Tibial nerve (tissue), 4 donors: ENCODE measurements at regions not wholly inside any gene's neighbourhood (a gene's known extent, or its start where the extent isn't known, plus 50 kb on each side); places are given as distances from the start of the nearest gene placed in this dataset.

Source experiments
- DNase-seq, 2 donors: peaks; one replicate each; pipeline ENCODE4 v3.0.0-alpha.2; 2019; ENCODE audit warnings: low spot score in 2 of 2
- H3K27ac ChIP-seq, 4 donors: fragments of 200-600 bp; sonication (generic) in 3 of 4; one replicate each; pipeline ENCODE4 v1.5.1; 2017 to 2019; ENCODE audit warnings: mild to moderate bottlenecking in 1 of 4
- H3K27me3 ChIP-seq, 2 donors: fragments of 200-600 bp; sonication (generic) in 1 of 2; one replicate each; pipeline versions ENCODE4 v1.5.1 to v1.6.0; 2017 to 2019
- H3K36me3 ChIP-seq, 3 donors: fragments of 200-600 bp; sonication (generic); one replicate each; pipeline ENCODE4 v1.5.1; 2018 to 2019
- H3K4me1 ChIP-seq, 4 donors: fragments of 200-600 bp; sonication (generic) in 3 of 4; one replicate each; pipeline ENCODE4 v1.5.1; 2017 to 2019
- H3K4me3 ChIP-seq, 4 donors: fragments of 200-600 bp; sonication (generic) in 3 of 4; one replicate each; pipeline ENCODE4 v1.5.1; 2017 to 2019; ENCODE audit warnings: mild to moderate bottlenecking in 1 of 4, moderate library complexity in 1 of 4
- H3K9me3 ChIP-seq, 4 donors: fragments of 200-600 bp; sonication (generic) in 3 of 4; one replicate each; pipeline ENCODE4 v1.5.1; 2017 to 2019
- EP300 ChIP-seq, 2 donors: sonication (generic); formaldehyde crosslinking; IDR thresholded peaks; one replicate each; pipeline ENCODE4 v1.6.1; 2017; ENCODE audit warnings: antibody characterized with exemption in 2 of 2, mild to moderate bottlenecking in 1 of 2
- POLR2A ChIP-seq, 2 donors: fragments of 450-650 bp; IDR thresholded peaks; one replicate each; pipeline ENCODE4 v1.6.1; 2017; ENCODE audit warnings: antibody characterized with exemption in 2 of 2, mild to moderate bottlenecking in 2 of 2, moderate library complexity in 2 of 2
- WGBS, 2 donors: methylation state at CpG; one replicate each; pipeline ENCODE4 v1.1.5; 2018; 5-methylcytosine and 5-hydroxymethylcytosine counted together
- TF ChIP-seq, protein P1 (sequence below), 5 experiments: fragments of 200-600 bp in 3 of 5; fragments of 450-650 bp in 2 of 5; sonication (generic) in 3 of 5; IDR thresholded peaks; one replicate each; pipeline ENCODE4 v1.5.1; 2016 to 2019; ENCODE audit warnings: antibody characterized with exemption in 5 of 5, mild to moderate bottlenecking in 3 of 5, moderate library complexity in 2 of 5

DNA sequence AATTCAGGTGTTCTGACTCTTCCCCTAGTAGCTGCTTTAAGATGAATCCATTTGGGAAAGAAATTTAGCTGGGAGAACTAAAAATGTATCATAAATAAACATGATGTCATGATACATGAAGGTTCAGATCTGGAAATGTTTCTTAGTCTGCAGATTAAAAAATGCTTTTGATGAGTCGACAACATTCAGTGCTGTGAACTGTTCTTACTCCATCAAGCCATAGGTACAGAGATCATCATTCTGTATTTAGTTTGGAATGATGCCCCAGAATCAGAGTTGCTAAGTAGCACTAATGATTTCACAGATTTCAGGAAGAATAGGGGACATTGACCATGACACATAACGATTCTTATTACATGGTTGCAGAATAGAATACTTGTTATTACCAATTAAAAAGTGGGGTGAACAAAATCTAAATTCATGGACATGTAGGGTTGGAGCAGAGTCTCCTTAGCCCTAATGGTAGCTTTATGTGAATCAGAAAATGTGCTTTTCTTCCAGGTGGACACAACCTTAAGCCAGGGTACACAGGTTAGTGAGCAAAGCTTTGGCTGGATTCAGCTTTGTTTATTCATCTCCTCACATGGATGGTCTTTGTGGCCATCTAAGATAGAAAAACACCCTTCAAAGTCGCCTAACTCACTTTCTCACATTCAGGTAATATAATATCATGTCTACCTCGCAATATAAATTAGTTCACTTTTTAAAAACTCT, 205.4 kb upstream of the SEL1L start:
- WGBS, 2 donors, result 79 to 80% methylated on average over 4 of the region's 4 CpGs
- no peaks in the 10 kb centered on the region for H3K9me3 ChIP-seq
- H3K36me3 ChIP-seq, result no peaks in the 10 kb centered on the region
- no peak overlapping the region for H3K27ac ChIP-seq
- DNase-seq, result no peak
- TF ChIP-seq EP300 (IDR thresholded peaks at IDR 0.05) (no peak), POLR2A (IDR thresholded peaks at IDR 0.05) (no peak)
- TF ChIP-seq, protein P1, sequence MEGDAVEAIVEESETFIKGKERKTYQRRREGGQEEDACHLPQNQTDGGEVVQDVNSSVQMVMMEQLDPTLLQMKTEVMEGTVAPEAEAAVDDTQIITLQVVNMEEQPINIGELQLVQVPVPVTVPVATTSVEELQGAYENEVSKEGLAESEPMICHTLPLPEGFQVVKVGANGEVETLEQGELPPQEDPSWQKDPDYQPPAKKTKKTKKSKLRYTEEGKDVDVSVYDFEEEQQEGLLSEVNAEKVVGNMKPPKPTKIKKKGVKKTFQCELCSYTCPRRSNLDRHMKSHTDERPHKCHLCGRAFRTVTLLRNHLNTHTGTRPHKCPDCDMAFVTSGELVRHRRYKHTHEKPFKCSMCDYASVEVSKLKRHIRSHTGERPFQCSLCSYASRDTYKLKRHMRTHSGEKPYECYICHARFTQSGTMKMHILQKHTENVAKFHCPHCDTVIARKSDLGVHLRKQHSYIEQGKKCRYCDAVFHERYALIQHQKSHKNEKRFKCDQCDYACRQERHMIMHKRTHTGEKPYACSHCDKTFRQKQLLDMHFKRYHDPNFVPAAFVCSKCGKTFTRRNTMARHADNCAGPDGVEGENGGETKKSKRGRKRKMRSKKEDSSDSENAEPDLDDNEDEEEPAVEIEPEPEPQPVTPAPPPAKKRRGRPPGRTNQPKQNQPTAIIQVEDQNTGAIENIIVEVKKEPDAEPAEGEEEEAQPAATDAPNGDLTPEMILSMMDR (IDR thresholded peaks at IDR 0.05), result no peak
- H3K27me3 ChIP-seq, result no peaks in the 10 kb centered on the region
- no peak overlapping the region for H3K4me3 ChIP-seq
- H3K4me1 ChIP-seq, result no peaks in the 10 kb centered on the region

DNA sequence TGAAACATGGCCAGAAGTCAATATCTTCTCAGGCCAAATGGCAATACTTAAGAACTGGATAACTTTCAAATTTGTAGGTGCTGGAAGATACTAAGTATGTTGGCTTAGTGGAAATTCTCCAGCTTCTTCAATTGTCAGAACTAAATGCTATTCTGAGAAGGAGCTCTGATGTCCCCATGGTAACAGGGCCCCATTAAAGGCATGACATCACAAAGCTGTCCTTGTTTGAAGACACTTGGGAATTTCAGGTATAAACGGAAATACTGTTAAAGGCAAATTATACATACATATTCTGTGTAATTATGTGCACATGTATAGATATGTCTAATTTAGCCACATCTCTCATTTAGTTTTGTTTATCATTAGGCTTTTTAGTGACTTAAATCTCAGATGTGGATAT, 210.0 kb upstream of the SEL1L start:
- 41 to 59% methylated on average over 1 of the region's 1 CpG for WGBS, 2 donors
- no peaks in the 10 kb centered on the region for H3K27me3 ChIP-seq

DNA sequence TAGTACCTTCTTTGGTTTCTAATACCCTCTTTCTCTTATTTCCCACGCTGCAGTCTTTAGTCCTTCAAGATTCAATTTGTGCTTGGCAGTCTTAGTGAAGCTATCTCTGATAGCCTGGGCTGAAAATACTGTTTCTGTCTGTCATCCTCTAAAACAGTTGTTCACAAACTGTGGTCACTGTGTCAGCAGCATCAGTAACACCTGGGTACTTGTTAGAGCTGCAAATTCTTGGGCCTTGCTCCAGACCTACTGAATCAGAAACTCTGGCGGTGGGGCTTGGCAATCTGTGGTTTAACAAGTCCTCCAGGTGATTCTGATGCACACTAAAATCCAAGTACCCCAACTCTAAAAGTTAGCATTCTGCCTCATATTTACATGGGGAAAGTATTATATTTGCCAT, 217.5 kb upstream of the SEL1L start:
- DNase-seq, result no peak
- H3K4me3 ChIP-seq, result no peak overlapping the region
- no peaks in the 10 kb centered on the region for H3K36me3 ChIP-seq
- H3K4me1 ChIP-seq, result no peaks in the 10 kb centered on the region
- WGBS, 2 donors, result 82 to 96% methylated on average over 2 of the region's 2 CpGs
- no peaks in the 10 kb centered on the region for H3K27me3 ChIP-seq
- TF ChIP-seq, protein P1 (IDR thresholded peaks at IDR 0.05), result no peak
- TF ChIP-seq EP300 (IDR thresholded peaks at IDR 0.05) (no peak), POLR2A (IDR thresholded peaks at IDR 0.05) (no peak)
- no peak overlapping the region for H3K27ac ChIP-seq
- H3K9me3 ChIP-seq, result no peaks in the 10 kb centered on the region

More for the DNA sequence above, 210.0 kb upstream of the SEL1L start:
- DNase-seq, result no peak
- Histone ChIP-seq H3K4me3 (no peak overlapping the region), H3K27ac (no peak overlapping the region), H3K4me1 (no peaks in the 10 kb centered on the region), H3K9me3 (no peaks in the 10 kb centered on the region), H3K36me3 (no peaks in the 10 kb centered on the region)
- TF ChIP-seq EP300 (IDR thresholded peaks at IDR 0.05), result no peak
- TF ChIP-seq POLR2A (IDR thresholded peaks at IDR 0.05), result no peak
- TF ChIP-seq, protein P1 (IDR thresholded peaks at IDR 0.05), result no peak

- no peaks in the 10 kb centered on the region for H3K9me3 ChIP-seq
- TF ChIP-seq, protein P1 (IDR thresholded peaks at IDR 0.05), result no peak
- TF ChIP-seq POLR2A (IDR thresholded peaks at IDR 0.05) (no peak), EP300 (IDR thresholded peaks at IDR 0.05) (no peak)
- WGBS, 2 donors, result 83 to 86% methylated on average over 2 of the region's 2 CpGs
- H3K27ac ChIP-seq, result no peak overlapping the region
- DNase-seq, result no peak
- no peak overlapping the region for H3K4me3 ChIP-seq
- H3K36me3 ChIP-seq, result no peaks in the 10 kb centered on the region
- H3K27me3 ChIP-seq, result no peaks in the 10 kb centered on the region
- H3K4me1 ChIP-seq, result no peaks in the 10 kb centered on the region
Observed at GRCh38 chr14:81759541-81759940, 225.9 kb upstream of the SEL1L start.

DNA sequence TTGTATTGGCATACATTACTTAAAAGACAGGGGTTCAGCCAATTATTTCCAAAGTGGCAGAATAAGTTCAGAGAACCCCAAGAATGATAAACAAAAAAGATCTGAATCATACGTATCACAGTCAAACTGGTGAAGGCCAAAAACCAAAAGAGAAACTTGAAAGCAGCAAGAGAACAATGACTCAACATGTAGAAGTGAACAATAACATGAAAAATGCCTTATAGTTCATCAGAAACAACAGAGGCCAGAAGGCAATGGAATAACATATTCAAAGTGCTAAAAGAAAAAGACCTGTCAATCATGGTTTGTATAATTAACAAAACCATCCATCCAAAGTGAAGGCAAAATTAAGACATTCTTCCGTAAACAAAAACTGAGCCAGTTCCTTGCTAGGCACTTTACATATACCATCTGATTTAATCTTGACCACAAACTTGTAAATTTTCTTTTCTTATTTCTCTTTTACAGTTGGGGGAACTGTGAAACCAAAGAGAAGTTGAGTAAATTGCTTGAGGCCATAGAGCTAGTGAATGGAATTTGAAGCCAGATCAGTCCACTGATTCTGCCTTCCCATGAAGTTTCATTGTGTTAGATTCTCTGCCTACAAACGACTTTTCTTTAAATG, 232.1 kb upstream of the SEL1L start:
- 60 to 71% methylated on average over 3 of the region's 3 CpGs for WGBS, 2 donors
- H3K9me3 ChIP-seq, result no peaks in the 10 kb centered on the region
- H3K4me3 ChIP-seq, result no peak overlapping the region
- TF ChIP-seq, protein P1 (IDR thresholded peaks at IDR 0.05), result no peak
- no peaks in the 10 kb centered on the region for H3K36me3 ChIP-seq
- no peaks in the 10 kb centered on the region for H3K27me3 ChIP-seq
- no peak for DNase-seq
- H3K27ac ChIP-seq, result no peak overlapping the region
- H3K4me1 ChIP-seq, result no peaks in the 10 kb centered on the region
